ENCODE measurements at regions not wholly inside any gene's neighbourhood (a gene's known extent, or its start where the extent isn't known, plus 50 kb on each side); places are given as distances from the start of the nearest gene placed in this dataset.
"Not testable (repeated sequence)": the region's sequence is repeated elsewhere in the genome, so short reads cannot be mapped to it uniquely, and the experiment has no call there.

DNA sequence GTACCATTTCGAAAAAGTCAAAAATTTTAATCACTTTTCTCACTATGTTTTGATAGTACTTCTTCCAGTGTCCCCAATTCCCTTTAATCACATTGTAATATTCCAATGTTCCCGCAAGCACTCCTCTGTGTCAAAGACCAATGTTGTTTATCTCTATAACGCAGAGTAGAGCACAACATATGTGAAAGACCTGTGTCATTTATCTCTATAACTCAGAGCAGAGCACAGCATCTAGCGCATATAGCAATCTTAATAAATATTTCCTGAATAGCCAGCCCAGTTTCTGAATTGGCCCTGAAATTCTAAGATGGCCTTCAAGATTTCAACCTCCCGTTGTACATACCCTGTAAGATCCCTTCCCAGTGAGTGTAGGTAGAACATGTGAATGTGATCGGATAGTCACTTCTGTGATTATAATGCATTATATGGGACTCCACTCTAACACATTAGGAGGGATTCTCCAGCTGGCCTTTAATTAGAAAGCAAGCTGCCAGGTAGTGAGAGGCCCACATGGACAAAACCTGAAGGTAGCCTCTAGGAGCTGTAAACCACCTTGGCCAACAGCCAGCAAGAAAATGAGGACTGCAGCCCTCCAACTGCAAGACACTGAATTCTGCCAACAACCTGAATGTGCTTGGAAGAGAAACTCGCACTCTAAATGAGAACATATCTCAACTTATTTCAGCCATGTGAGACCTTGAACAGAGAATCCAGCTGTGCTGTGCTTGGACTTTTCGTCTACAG is 238.8 kb upstream of the SYT10 start:
- DNase-seq, result no peak

DNA sequence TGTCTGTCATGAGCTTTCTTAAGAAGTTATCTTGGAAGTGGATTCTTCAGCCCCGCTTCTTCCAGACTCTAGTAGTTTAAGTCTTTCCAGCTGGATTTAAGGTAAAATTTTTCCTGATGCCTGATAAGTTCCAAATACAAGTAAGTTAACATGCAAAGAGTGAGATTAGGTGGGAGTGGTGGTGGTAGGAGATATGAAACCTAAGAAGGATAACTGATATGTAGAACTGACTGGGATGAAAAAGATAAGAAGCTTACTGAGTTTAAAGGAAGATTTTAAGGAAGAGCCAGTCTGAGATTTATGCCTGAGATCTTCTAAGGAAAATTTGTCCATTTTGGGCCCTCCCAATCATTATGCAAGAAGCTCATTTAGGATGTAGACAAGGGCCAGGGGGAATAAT is 250.9 kb upstream of the SYT10 start:
- DNase-seq, result no peak

DNA sequence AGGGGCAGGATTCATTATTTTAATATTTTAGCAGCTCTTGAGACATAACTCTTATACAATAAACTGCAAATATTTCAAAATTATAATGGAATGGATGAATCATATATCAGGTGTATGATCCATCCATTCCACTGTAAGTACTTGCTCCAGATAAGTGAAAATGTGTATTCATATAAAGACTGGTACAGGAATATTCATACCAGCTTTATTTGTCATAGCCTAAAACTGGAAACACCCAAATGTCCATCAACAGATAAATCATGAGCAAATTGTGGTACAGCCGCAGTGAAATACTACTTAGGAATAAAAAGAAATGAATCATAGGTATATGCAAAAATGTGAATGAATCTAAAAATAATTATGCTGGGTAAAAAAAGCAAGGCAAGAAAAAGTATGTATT is 263.6 kb upstream of the SYT10 start:
- DNase-seq, result no peak

DNA sequence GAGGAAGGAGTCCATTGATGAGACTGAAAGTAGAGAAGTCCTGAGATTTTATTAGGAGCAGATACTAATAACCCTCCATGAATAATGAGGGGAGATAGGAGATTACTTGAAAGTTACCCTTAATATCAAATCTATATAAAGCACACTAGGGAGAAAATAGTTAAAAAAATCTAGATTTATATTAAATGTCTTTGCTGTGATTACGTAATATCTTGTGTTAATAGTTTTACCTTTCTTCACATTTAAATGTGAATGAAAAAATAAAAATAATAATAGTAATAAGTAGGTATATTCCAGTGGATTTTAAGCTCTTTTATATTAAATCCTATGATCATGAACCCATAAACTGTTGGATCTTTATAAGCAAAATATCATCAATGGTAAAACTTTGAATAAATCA is 267.3 kb upstream of the SYT10 start:
- no peak for DNase-seq

DNA sequence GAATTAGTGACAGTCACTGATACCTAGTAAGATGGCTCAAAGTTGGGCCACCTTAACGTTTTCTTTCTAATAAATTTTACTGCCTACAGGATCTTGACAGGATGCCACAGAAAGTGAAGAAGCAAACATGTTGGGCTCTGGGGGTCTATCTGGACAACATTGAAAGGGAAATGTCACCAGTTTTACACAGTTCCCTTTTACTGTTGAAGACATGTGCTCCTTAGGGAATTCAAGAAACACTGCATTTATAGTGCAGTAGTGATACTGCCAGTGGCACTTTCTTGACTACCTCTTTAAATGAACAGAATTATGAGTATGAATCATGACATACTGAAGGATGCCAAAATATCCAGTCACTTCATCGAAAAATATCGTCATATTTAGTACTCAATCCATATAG is 269.3 kb upstream of the SYT10 start:
- no peak for DNase-seq

DNA sequence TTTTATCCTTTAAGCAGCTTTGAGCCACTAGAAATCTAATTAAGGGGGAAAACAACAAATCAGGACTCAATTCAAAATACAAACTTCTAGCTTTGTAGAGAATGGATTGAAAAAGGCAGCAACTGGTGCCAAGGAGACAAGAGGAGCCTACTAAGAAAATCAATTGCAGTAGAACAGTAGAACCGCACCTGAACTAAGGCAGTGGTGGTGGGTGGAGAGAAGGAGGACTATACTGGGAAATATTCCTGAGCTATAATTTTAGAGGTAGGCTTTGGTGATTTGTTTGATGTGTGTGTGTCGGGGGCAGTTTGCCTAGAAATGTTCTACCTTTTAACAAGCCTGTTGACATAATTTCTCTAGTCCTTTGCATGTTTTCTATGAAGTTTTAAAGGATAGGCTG is 270.9 kb upstream of the SYT10 start:
- no peak for DNase-seq

DNA sequence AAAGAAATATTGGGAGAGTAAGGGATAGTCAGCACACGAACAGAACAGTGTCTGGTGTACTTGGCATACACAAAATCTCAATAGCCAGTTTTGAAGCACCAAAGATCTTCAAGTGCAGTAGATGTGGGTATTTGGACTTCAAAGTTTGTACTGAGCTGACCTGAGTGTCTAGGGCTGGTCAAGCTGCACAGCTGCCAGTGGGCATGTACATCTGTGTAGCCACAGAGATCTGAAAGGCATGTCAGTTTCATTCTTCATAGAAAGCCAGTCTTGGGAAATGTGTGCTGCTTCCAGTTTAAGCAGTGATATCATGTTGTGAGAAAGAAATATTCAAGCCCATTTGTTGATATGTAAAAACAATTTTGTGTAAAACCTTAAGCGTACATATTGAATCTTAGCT is 279.0 kb upstream of the SYT10 start:
- DNase-seq, result no peak

DNA sequence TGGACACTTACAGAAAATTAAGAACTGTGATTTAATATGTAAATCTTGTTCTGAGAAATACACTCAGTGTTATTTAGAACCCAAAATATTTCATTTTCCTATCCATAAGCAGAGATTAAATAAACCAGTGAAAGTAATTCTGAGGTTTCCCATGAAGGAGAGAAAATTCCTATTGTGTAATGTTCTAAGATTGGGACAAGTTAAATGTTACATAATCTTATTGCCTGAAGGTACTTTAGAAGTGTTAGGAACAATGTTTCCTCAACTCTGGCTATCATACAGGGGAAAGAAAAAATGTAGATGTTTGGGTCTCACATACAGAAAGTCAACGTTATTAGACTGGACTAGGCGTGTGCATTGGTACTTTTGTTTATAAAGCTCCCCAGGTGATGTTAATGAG is 281.9 kb upstream of the SYT10 start:
- no peak for DNase-seq

DNA sequence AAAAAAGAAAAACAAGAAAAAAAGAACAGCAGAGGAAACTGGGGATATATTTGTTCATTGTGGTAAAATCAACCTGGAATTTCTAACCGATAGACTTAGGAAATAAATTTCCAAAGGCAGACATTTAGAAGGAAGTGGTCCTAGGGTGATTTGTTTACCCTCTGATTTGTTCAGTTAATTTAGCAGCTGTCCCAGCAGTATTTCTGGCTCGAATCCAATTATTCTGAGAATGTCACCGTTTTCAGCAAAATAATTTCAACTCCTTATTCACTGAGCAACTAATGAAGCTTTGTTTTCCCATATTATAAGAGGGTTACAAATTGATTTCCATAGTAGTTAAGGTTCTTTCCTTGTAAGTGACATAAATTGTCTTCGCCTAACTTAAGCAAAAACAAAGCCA is 285.2 kb upstream of the SYT10 start:
- no peak for DNase-seq

DNA sequence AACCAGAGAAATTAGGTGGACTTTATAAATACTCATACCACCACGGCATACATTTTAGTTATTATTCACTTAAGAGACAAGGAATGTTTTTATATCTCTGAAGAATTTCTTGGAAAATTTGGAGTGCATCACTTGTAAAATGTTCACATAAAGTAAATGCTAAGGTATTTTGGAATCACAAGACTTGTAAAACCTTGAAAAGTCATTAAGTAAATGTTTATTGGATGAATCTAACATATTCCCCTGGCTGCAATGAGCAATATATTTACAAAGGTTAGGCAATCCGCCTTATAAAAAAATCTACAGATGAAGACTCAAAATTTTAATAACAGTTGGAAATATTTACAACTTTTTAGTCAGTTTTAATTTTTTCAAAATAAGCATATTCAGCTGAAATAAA is 287.4 kb upstream of the ALG10 start:
- DNase-seq, result no peak

DNA sequence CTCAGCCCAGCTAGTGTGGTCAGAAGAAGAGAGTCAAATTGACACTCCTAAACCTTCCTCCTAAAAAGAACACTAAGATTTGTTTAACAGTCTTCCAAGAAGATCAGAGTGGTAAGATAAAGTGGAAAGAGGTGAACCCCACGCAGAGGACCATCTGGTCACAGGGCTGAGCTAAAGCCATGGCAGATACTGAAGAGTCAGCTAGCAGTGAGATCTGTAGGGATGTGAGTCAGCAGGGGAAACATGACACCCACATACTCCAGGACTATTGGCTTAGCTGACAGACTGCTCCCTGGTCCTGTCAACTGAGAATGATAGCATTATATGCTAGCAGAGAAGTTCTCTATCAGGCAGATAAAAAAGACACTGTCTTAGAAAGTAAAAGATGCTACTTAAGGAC is 269.4 kb upstream of the ALG10 start:
- DNase-seq, result no peak

DNA sequence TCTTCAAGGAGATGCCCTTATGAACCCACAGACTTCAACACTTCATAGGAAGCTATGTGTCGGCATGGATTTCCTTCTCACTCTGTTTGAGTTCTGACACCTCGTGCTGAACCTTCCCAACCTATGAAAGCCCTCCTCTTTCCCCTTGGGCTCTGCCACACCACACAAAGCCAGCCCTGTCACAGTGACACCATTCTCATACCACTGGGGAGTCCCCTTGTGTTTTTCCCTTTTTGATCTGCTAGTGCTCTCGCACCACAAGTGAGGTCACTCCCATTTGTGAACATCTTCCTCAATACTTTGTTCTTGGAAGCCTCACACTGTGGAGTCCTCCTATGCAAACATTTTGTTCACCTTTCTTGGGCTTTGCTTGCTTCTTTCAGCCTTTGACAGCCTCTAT is 264.6 kb upstream of the ALG10 start:
- no peak for DNase-seq

DNA sequence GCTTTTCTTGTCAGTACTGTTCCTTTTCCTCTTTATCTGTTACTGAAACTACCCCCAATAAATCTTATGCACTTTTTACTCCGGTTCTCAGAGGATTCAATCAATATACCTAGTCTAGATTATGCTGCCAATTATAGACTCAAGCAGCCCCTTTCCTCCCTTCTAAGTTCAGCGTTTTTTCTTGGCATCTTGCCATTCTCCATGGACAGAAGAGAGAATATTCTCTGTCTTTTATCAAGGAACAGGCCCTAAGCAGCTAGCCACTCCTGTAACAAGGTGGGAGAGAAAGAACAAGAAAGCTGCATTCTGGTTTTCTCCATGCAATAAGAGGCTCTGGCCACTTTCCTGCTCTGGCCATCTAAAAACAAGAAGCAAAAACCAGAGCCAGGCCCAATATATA is 263.0 kb upstream of the ALG10 start:
- no peak for DNase-seq

DNA sequence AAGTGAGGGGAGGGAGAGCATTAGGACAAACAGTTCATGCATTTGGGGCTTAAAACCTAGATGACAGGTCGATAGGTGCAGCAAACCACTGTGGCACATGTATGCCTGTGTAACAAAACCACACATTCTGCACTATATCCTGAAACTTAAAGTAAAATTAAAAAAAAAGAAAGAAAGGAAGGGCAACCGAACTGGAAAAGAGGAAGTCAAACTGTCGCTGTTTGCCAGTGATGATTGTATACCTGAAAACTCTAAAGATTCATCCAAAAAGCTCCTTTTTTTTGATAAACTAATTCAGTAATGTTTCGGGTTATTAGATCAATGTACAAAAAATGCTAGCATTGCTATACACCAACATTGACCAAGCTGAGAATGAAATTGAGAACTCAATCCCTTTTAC is 259.0 kb upstream of the ALG10 start:
- no peak for DNase-seq

DNA sequence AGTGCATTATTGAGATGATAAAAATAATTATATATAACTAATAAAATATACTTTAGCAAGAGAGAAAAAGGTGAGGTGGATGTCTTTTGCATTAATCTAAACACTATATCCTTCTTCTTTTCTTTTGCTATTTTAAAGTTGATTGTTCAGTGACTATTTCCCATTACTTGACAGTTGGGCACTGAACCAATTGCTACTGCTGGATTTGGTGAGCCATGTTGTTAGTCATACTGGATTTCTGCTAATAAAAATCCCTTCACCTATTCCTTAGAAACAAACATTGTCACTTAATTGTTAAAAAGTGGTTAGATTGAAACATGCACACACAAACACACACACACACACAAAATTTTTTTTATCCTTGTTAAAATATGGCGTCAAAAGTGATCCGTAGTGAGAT is 251.6 kb upstream of the ALG10 start:
- DNase-seq, result no peak

DNA sequence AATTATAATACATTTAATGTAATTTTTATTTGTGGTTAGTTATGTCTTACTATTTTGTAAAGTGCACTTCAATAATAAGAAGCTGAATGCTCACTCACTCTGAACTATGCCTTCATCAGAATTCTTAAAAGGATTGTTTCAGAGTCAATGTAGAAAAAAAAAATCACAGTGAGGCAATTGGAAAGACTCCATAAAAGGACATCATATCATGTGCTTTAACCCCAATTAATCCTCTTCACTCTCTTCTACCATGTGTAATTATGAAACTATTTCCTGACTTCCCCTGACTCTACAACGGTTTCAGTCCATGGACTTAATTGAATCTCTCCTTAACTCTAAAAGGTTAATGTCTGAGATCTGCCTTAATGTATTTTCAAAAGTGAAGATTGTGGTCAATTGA is 250.4 kb upstream of the ALG10 start:
- DNase-seq, result no peak

DNA sequence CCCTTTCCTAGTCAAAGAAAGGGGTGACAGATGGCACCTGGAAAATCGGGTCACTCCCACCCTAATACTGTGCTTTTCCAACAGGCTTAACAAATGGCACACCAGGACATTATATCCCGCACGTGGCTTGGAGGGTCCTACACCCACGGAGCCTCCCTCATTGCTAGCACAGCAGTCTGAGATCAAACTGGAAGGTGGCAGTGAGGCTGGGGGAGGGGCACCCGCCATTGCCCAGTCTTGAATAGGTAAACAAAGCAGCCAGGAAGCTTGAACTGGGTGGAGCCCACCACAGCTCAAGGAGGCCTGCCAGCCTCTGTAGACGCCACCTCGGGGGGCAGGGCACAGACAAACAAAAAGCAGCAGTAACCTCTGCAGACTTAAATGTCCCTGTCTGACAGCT is 249.2 kb upstream of the ALG10 start:
- not testable (repeated sequence) for DNase-seq

DNA sequence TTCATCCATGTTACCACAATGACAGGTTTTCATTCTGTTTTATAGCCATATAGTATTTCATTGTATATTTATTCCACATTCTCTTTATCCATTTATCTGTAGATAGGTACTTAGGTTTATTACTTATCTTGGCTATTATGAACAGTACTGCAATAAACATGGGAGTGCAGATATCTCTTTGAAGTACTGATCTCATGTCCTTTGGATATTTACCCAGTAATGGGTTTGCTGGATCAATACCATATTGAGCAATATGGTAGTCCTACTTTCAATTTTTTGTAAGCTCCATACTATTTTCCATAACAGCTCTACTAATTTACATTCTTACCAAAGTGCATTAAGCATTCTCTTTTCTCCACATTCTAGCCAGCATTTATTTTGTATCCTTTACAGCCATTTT is 235.8 kb upstream of the ALG10 start:
- DNase-seq, result no peak

DNA sequence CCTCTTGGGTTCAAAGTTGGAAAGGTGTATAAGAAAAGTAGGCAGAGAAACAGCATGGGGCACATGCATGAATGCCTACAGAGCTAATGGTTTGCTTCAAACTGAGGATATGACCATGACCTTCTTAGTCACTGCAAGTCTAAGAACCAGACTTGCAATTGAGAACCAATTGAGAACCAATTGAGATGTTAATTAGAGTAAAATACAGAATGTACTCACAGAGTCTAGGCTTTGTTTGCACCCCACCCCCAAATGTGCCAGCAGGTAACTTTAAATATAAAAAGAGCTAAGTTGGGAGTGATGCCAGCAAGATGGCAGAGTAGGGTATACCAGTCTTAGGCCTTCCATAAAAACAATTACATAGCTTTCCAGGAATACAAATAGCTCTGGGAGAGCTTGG is 227.3 kb upstream of the ALG10 start:
- DNase-seq, result no peak

DNA sequence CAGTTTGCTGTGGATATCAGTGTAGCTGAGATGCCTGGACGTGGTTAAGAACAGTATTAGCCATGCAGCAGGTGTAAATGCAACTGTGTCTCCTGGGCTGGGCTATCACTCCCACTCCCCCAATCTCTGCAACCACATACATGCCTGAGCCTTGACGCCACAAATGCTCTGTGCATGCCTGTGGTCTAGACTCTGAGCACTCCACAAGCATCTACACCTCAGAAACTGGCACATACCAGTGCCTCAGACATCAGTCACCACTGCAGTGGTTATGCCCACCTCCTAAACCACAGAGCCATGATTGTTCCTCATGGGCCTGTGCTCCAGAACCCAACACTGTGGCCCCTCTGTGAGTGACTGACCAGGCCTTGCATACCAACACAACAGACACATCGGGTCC is 226.8 kb upstream of the ALG10 start:
- no peak for DNase-seq

DNA sequence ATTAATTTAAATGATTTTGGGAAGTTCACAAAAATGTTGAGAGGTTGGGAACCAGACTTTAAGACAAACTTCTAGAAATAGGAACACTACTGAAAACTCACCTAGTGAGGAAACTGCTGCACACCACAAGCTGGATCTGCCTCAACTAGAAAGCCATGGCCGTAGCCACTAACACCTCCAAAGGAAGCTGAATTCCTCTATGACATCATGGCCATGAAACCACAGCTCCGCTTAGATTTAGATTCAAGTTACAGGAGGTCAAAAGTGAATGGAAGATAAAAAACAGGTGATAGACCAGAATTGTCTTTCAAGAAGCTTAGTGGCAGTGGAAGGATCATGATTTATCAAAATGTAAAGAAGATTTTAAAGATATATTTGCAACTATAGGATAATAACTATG is 208.8 kb upstream of the ALG10 start:
- no peak for DNase-seq

DNA sequence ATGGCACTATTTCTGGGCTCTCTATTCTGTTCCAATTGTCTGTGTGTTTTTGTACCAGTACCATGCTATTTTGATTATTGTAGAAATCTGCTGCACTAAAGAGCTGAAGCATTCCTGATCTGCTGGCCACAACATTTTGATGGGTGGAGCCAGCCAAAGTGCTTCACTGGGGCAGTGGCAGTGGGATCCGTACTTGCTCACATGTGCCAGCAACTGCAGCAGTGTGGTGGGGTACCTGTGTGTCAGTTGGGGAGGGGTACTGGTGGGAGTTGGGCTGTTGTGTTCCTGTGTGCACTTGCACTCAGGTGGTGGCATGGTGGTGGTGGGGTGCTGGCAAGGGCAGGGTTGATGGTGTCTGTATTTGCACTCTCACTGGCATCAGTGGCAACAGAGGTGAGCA is 204.6 kb upstream of the ALG10 start:
- DNase-seq, result no peak

DNA sequence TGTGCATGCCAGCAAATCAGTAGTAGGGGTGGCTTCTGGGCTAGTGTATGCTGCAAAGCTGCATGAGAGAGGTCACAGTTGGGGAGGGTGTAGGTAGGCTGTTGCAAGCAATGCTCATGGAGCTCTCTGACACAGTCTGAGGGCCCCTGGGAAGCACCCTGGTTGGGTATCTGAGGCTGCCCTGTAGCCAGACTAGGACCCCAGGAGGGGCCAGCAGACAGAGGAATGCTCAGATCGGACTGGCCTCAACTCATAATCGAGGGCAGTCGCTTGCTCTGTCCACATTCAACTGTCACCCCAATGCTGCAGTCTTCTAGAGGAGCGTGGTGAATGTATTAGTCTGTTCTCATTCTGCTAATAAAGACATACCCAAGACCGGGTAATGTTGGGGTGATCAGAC is 204.0 kb upstream of the ALG10 start:
- no peak for DNase-seq

DNA sequence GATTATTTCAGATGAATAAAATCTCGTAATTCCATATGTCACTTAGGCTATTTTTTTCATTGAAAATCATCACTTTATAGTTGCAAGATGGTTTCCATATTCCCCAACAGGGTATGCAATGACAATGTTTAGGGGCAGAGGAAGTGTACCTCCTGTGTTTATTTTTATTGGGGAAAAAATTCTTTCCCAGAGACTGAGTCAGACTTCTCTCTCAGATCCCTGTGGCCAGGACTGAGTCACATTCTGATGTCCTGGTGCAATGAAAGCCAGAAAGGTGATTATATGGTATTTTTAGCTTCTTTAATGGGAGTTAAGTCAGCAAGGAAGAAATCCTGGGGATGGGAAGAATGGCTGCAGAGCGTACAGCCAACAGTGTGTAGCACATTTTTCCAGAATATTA is 196.9 kb upstream of the ALG10 start:
- peak in 1 of 3 donors; percentile 5 for DNase-seq

Data from muscle of back (tissue), 3 donors.